DMS53 treated with DMSO at 0.1 percent for 48 hours (cell line): ENCODE measurements at regions not wholly inside any gene's neighbourhood (a gene's known extent, or its start where the extent isn't known, plus 50 kb on each side); places are given as distances from the start of the nearest gene placed in this dataset.

Source experiments
- DNase-seq: peaks from one replicate; lab custom pipeline; 2025; ENCODE audit not compliant: unreplicated experiment; lab: John Stamatoyannopoulos, UW

GRCh38 chr18:78130232-78131195, 849.1 kb upstream of the SALL3 start:
- DNase-seq, result no peak

DNA sequence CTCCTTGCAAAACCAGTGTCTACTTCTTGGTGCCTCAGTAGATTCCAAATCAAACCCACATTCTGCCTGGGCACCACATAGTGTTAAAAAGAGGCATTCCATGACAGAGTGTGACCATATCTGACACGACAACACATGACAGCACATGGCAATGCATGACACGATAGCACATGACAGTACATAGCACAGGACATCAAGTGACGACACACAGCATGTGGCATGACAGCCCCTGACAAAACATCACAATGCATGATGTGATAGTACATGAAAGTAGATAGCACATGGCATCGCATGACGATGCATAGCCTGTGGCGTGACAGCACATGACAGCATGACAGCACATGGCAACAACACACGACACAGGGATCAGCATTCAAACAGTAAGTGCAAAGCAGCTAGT, 845.9 kb upstream of the SALL3 start:
- DNase-seq, result no peak

DNA sequence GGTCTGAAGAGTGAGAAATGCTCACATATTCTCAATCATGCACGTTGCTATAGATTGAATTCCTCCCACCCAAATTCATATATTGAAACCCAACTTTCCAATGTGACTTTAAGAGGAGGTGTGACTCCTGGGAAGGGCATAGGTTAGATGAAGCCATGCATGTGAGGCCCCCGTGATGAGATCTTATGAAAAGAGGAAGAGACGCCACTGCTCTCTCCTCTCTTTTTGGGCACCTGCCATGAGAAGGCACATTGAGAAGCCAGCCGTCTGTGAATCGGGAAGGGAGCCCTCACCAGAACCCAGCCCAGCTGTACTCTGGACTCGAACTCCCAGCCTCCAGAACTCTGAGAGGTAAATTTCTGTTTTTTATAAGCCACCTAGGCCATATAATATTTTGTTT, 842.6 kb upstream of the SALL3 start:
- DNase-seq, result no peak

- DNase-seq, result no peak
Observed at GRCh38 chr18:78138983-78139496, 840.6 kb upstream of the SALL3 start.

- no peak for DNase-seq
Observed at GRCh38 chr18:78140294-78140693, 839.3 kb upstream of the SALL3 start.

DNA sequence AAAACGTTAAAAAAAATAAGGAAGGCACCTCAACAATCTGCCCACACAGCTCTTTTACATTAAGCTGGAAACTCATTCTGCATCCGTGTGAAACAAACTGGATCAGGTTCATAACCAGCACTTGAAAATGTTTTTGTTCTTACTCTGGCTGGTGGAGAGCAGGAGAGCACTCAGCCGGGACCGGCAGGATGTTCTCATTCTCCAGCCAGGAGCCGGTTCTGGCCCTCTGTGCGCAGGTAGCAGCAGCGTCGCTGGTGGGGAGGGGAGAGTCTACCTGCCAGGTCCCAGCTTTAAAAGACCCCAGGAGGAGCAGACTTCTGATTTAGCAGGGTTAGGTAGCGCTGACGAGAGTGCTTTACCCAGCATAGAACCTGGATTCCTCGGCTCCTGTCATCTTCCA, 834.9 kb upstream of the SALL3 start:
- DNase-seq, result no peak

- no peak for DNase-seq
Observed at GRCh38 chr18:78145096-78145495, 834.5 kb upstream of the SALL3 start.

- no peak for DNase-seq
Observed at GRCh38 chr18:78146136-78147085, 833.2 kb upstream of the SALL3 start.

DNA sequence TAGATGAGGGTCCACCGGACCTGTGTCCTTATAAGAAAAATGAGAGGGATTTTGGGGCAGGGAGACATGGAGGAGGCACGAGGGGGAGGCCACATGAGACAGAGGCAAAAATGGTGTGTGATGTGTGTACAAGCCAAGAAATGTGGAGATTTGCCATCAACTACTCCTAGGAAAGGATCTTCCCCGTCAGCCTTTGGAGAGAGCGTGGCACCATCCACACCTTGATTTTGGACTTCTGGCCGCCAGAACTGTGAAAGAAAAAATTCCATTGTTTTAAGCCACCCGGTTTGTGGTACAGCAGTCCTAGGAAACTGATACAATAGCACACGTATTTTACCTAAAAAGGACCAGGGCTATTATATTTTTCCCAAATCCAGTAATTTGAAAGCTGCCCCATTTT, 829.0 kb upstream of the SALL3 start:
- no peak for DNase-seq

DNA sequence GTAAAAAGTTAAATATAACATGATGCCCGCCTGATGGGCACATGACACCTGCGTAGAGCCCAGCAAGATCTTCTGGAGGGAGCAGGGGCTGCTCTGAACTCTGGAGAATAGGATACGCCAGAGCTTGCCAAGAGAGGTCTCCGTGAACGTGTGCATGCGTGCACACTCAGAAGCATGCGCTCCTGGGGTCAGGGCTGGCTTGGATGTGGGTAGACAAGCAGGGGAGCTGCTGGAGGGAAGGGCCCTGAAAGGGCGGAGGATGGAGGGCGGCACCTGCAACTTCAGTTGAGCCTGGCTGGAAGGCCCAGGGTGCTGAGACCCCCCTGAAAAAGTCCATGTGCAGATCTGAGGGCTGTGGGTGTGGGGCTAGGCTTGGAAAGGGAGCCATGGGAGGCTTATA, 828.4 kb upstream of the SALL3 start:
- no peak for DNase-seq

- DNase-seq, result no peak
Observed at GRCh38 chr18:78151948-78152725, 827.5 kb upstream of the SALL3 start.

- DNase-seq, result no peak
Observed at GRCh38 chr18:78153362-78153761, 826.3 kb upstream of the SALL3 start.

- no peak for DNase-seq
Observed at GRCh38 chr18:78154444-78154843, 825.2 kb upstream of the SALL3 start.

DNA sequence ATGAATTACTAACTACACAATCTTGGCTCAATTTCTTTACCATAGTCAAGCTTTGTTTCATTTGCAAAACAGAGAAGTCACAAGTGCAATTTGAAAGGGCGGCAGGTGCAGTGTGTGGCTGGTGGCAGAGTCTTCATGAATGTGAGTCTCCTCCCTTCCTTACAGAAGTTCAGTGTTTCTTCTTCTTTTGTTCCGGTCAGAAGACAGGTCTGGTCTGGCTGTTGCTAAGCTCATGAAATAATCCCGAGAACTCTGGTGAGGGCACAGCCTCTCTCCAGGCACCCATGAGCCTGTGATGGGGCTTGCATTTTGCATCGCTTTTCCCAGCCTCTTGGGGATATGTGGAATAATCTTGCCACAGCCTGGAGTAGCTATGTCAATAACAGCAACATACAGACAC, 824.8 kb upstream of the SALL3 start:
- no peak for DNase-seq

DNA sequence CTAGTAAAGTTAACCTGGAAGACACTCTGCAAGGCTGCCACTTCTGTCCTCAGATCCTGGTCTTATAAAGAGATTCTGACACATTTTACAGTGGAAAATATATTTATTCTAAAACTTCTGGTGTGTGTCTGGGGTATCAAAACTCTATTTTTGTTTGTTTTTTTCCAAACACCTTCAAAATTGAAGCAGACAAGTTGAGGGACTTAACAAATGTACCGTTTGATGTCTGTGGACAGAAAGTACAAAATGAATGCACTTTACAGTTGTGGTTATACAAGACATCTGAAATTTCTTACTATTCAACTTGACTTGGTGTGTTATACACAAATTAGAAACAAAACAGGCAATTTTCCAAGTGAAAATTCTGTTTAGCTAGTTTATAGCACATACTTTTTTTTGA, 823.2 kb upstream of the SALL3 start:
- no peak for DNase-seq

- no peak for DNase-seq
Observed at GRCh38 chr18:78158943-78159342, 820.7 kb upstream of the SALL3 start.

DNA sequence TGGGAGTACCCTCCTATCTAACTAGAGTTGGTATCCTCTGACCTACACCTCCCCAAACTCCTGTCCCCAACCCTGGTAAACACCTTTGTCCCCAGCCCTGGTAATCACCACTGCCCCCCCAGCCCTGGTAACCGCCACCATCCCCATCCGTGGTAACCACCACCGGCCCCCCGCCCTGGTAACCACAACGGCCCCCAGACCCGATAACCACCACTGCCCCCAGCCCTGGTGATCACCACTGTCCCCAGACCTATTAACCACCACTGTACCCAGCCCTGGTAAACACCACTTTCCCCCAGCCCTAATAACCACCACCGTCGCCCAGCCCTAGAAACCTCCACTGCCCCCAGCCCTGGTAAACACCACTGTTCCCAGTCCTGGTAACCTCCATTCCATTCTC, 820.2 kb upstream of the SALL3 start:
- no peak for DNase-seq

- DNase-seq, result no peak
Observed at GRCh38 chr18:78160961-78161656, 818.5 kb upstream of the SALL3 start.

DNA sequence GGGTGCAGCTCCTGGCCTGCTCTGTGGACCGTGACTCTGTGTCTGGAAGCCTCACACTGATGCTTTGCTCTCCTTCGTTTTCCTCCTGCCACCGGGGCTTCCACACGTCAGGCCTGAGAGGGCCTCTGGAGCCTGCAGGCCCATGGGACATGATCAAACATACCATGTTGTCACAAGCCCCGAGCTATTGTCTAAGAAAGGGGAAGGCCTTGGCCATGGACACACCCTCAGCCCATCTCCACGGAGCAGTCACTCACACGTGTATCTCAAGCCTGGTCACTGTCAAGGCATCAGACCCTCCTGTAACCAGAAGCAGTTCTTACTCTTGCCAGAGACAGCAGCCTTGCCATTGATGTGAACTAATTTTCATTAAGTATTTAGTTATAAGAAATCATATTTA, 814.1 kb upstream of the SALL3 start:
- no peak for DNase-seq

GRCh38 chr18:78168526-78168925, 811.1 kb upstream of the SALL3 start:
- DNase-seq, result no peak
